HG02884 (cell line): ENCODE measurements at regions not wholly inside any gene's neighbourhood (a gene's known extent, or its start where the extent isn't known, plus 50 kb on each side); places are given as distances from the start of the nearest gene placed in this dataset.

Source experiments
- ATAC-seq: cut with Tn5 transposase; IDR thresholded peaks from one replicate; pipeline ENCODE4 v1.9.1; 2021; ENCODE audit warnings: mild to moderate bottlenecking, moderate library complexity; ENCODE audit not compliant: unreplicated experiment

GRCh38 chr20:41952166-41952565 lies 334.0 kb upstream of the CHD6 start:
- ATAC-seq = no peak

- no peak for ATAC-seq
Observed at GRCh38 chr20:41951615-41952014, 333.4 kb upstream of the CHD6 start.

DNA sequence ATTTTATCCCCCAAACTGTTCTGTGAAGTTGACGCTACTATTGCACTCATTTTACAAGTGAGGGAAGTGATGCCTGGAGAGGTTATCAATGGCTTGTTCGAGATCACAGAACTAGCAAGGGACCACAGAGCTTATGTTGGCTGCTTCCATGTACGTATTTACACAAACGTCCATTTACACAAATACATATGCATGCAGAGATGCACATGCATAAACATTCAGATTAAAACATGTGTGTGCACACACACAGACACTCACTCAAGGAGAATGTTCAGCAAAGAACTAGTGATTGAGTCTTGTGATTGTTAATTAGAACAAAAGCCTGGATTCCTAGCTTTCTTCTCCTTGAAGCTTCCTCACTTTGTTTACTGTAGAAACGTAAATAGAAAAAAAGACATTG lies 321.5 kb upstream of the CHD6 start:
- ATAC-seq = no peak

- no peak for ATAC-seq
Observed at GRCh38 chr20:41938353-41938752, 320.2 kb upstream of the CHD6 start.

DNA sequence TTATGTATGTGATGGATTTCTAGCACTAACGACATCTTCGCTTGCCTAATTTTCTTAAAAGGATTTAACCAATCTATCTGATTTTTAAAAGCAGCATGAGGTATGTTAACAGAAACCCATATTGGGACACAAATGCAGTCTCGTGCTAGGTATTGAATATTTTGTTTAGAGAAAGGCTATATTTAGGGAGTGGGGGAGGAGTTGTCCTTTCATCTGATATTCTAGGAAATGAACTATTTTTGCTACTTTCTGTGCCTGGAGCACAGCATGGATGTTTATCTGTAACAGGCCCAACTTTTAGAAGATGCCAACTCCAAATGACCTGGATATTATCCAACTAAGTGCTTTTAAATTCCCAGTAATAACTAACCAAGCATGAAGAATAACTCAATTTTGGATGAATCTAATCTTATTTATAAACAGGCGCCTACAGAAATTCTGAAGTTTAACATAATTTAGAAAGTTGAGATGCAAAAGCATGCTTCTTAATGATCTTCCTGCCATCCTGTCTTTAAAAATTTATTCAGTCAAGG lies 317.1 kb upstream of the CHD6 start:
- ATAC-seq = no peak

- ATAC-seq = no peak
Observed at GRCh38 chr20:41932431-41932830, 314.3 kb upstream of the CHD6 start.

- ATAC-seq = no peak
Observed at GRCh38 chr20:41927655-41928054, 309.5 kb upstream of the CHD6 start.

DNA sequence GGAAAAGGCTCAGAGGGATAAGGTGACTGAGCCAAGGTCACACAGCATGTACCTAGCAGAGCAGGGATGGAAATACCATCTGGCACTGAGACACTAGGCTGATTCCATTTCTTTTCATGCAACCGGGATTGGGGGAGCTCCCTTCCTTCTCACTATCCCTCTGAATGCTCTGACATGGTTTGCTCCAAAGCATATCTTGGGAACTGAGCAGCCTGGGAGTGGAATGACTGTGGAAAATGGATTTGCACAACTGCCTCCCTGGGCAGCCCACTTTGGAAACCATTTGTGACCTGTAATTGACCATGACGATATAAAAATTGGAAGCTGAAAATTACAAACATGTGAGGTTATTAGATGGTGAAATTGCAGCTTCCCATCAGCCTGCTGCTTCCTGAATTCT lies 309.0 kb upstream of the CHD6 start:
- no peak for ATAC-seq

GRCh38 chr20:41925476-41925875 lies 307.3 kb upstream of the CHD6 start:
- ATAC-seq = no peak

GRCh38 chr20:41923624-41924023 lies 305.4 kb upstream of the CHD6 start:
- no peak for ATAC-seq

DNA sequence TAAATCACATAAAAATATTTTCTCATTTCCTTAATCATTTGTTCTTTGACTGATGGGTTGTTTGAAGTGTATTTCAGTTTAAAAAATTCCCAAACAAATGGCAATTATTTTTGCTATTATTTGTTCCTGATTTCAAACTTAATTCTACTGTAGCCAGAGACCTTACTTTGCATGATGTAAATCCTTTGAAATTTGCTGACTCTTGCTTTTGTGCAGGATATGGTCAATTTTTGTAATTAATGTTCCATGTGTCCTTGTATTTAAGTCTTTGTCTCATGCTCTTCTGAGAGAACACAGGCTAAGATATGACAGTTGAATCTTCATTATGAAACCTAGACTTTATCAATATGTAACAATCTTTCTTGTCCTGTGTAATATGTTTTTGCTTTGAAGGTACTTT lies 295.0 kb upstream of the CHD6 start:
- no peak for ATAC-seq

DNA sequence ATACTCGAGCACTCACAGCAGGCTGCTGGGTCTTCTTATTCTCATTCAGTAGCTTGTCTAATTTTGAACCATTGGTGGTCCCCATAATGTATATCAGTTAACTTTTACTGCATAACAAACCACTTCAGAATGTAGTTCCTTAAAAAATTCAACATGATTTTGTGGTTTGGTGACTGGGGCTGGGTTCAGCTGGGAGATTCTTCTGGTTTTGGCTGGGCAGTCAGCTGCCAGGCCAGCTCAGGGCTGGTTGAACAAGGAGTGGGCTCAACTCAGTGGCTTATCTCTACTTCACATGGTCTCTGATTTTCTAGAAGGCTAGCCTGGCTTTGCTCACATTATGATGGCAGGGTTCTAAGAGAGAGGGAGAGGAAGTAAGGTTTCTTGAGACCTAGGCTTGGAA lies 292.4 kb upstream of the CHD6 start:
- ATAC-seq = no peak

DNA sequence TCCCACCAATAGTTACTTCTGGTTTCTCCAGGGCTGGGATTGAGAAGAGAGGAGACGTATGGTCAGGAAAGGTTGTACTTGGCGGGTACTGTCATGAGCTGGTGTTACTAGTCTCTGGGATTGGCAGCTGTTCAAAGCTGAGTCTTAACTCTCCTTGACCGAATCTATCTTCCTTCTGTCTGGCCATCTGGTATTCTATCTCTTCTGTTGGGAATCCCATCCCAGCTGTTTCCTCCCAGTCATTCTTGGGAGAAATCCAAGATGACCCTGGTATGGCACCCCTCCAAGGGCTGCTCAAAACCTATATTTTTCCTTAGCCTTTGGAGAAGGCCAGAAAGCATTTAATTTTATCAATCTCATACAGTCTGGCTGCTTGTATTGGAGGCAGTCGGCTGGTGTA lies 287.0 kb upstream of the CHD6 start:
- ATAC-seq = no peak

GRCh38 chr20:41903586-41903985 lies 285.4 kb upstream of the CHD6 start:
- ATAC-seq = no peak

DNA sequence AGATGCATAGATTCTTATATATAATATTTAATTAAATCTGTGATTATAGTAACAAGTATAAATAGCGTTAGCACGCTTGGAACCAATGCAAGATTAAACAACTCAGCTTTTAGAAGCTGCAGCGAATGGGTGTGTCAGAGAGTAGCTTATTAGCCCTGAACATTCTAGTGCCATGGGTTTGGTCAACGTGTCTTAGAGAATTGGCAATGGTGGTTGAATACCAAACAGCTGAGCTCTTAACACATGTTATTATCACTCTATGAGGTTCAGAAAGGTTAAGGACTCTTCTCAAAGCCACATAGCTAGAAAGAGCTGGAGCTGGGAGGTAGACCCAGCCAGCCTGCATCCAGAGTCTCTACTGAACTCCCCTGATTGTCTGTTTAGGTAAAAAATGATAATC lies 284.2 kb upstream of the CHD6 start:
- ATAC-seq = no peak

DNA sequence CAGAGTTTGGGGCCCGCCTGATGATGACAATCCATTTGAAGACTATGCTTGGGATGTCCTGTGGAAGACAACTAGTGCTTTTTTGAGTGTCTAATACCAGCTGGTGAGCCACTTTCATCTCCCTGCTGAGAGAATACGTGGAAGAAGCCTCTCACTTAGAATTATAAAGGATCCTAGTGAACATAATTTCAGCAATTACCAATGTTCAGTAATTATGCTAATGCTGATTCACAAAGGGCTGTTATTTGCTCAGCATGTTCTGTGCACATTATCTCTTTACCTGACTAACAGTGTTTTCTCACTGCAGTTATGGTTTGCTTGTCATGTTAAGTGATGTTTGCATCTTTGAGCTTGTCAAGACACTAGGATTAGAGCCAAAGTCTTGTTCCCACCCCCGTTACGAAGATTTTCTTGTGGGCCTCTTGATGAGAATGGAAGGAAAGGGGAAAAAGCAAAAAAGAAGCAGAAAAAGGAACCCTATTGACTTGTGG lies 282.1 kb upstream of the CHD6 start:
- ATAC-seq = no peak

- no peak for ATAC-seq
Observed at GRCh38 chr20:41897708-41898107, 279.5 kb upstream of the CHD6 start.

- ATAC-seq = no peak
Observed at GRCh38 chr20:41895241-41896032, 277.3 kb upstream of the CHD6 start.

DNA sequence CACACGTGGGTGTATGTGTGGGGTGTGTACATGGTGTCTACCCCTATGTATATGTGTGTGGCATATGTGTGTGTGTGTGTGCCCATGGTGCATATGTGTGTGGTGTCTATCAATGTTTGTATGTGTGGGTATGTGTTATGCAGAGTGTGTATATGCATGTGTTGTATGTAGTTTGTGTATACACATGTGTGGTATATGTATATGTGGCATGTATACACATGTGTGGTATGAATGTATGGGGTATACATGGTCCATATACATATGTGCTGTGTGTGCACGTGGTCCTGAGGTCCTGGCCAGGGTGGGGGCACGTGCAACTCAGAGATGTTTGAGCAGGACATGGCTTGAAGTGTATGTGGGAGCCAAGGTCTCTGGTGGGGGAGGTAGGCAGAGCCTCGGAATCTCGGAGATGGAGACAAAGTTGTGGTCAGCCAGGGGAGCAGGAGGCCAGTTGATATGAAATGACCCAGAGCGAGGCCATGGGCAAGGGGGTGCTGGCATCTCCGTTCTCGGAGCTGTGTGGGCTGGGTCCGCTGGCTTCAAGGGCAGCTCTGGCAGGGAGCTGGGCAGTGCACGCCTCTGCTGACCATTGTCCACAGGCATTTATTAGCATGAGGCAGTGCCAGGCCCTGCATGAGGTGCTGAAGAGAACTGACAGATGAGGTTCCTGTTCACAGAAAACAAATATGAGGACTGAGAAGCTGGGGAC lies 276.2 kb upstream of the CHD6 start:
- ATAC-seq = no peak

DNA sequence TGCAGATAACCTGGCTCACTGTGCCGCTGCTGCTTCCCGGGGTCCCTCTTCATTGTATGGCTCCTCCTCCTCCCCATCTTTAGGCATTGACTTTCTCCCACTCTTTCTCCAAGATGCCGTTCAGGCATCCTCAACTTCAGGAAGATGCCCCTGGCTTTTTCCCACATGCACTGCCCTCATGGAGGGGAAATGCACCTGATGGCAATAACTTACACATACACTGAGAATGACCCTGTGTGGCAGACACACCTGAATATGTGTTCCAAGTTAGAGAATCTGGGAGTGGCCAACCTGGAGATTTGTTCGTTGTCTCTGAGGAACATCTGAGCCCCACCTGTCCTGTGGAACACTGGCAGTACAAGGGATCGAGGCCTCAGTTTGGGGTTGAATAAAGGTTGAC lies 273.9 kb upstream of the CHD6 start:
- ATAC-seq = no peak

DNA sequence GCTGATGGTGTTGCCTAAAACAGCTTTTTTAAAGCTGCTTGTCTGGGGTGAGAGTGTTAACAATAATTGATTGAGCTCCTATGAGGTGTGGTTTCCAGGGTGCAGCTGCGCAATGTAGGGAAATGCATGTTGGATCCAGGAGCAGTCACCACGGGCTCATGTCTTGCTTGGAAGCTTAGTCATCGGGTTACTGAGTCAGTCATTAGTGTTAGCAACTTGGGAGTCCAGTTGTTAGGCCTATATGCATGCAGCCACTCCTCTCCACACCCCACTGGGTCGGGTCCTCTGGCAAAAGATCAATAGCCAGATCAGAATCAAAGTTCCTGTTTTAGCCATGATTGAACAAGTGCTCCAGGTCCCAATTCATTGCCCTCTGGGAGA lies 271.7 kb upstream of the CHD6 start:
- ATAC-seq = no peak

DNA sequence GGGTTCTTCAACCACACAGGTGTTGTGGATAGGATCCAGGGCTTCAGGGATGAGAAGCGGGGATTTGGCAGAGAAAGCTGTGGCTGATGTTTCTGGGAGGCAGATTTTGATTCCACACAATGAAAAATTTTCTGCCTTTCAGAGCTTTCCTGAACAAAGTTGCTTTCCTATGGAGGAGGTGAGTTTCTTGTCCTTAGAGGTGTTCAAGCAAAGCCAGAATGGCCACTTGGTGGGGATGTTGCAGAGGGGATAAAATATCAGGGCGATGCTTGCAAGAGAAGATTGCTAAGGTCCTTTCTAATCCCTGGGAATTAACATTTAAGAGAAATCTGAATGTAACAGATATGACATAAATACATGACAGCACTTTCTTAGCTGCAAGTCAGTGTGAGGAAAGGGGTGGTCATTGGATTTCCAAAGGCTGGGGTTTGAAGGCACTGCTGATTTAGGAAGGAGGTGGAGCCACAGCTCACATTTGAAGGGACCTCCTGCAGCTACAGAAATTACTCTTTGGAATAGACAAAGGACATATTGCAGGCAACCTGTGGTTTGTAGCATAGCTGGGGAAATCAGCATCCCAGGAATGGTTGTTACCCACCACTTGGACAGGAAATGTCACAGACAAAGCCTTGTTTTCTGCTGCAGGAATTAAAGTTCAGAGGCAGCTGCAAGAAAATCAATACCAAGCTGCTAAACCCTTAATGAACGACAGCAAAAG lies 271.1 kb upstream of the CHD6 start:
- no peak for ATAC-seq
